Erythroblast (primary cell): ENCODE measurements at regions not wholly inside any gene's neighbourhood (a gene's known extent, or its start where the extent isn't known, plus 50 kb on each side); places are given as distances from the start of the nearest gene placed in this dataset.

Experiments used
- GATA1 ChIP-seq: IDR thresholded peaks from 2 replicates; pipeline ENCODE4 v1.6.1; 2011; ENCODE audit warnings: low read depth, mild to moderate bottlenecking, control low read depth, low read length, moderate library complexity
- POLR2A ChIP-seq: IDR thresholded peaks from 2 replicates; pipeline ENCODE4 v1.6.1; 2011; ENCODE audit warnings: mild to moderate bottlenecking, low read length

DNA sequence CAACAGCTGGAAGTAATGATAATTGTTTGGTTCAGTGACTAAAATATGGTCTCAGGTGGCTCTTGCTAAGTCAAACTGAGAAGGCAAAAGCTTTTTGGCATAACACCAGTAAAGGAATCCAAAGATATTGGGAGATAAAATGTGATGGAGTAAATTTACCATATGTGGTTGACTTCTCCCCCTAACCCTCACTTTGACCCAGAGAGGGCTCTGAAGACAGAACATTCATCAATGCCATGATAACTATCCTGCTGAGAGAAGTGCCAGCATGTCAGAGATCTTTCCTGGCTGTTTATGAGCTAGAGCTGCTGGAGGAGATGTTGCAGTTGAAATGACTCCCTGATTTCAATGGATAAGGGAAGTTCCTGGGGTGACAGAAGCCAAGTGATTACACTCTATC lies 213.4 kb downstream of the SPCS3 start:
- TF ChIP-seq POLR2A (no peak), GATA1 (no peak)
